Ascending aorta (tissue), 2 donors: ENCODE measurements at regions not wholly inside any gene's neighbourhood (a gene's known extent, or its start where the extent isn't known, plus 50 kb on each side); places are given as distances from the start of the nearest gene placed in this dataset.

ENCODE experiments used
- DNase-seq, 2 donors: peaks; one replicate each; pipeline ENCODE4 v3.0.0-alpha.2; 2019; ENCODE audit warnings: low spot score in 2 of 2
- H3K27ac ChIP-seq, 2 donors: fragments of 200-600 bp; sonication (generic); one replicate each; pipeline ENCODE4 v1.5.1; 2016 to 2017; ENCODE audit warnings: mild to moderate bottlenecking in 1 of 2
- H3K27me3 ChIP-seq: fragments of 200-600 bp; sonication (generic); one replicate; pipeline ENCODE4 v1.5.1; 2017
- H3K36me3 ChIP-seq, 2 donors: fragments of 200-600 bp; sonication (generic); one replicate each; pipeline ENCODE4 v1.5.1; 2016
- H3K4me1 ChIP-seq, 2 donors: fragments of 200-600 bp; sonication (generic); one replicate each; pipeline ENCODE4 v1.5.1; 2016 to 2017; ENCODE audit warnings: mild to moderate bottlenecking in 1 of 2
- H3K4me3 ChIP-seq, 2 donors: fragments of 200-600 bp; sonication (generic); one replicate each; pipeline ENCODE4 v1.5.1; 2016 to 2017; ENCODE audit warnings: mild to moderate bottlenecking in 1 of 2
- H3K9me3 ChIP-seq, 2 donors: fragments of 200-600 bp; sonication (generic); one replicate each; pipeline ENCODE4 v1.5.1; 2016
- intact Hi-C: fragments of 100-400 bp; cut with DNase I; formaldehyde crosslinking; loops from one replicate; pipeline ENCODE4 v1.15.1; 2023
- TF ChIP-seq, protein P1 (sequence below), 3 experiments: fragments of 200-600 bp in 2 of 3; fragments of 450-650 bp in 1 of 3; sonication (generic) in 2 of 3; IDR thresholded peaks; one replicate each; pipeline ENCODE4 v1.5.1; 2016 to 2019; ENCODE audit warnings: antibody characterized with exemption in 3 of 3, mild to moderate bottlenecking in 1 of 3, moderate library complexity in 1 of 3

DNA sequence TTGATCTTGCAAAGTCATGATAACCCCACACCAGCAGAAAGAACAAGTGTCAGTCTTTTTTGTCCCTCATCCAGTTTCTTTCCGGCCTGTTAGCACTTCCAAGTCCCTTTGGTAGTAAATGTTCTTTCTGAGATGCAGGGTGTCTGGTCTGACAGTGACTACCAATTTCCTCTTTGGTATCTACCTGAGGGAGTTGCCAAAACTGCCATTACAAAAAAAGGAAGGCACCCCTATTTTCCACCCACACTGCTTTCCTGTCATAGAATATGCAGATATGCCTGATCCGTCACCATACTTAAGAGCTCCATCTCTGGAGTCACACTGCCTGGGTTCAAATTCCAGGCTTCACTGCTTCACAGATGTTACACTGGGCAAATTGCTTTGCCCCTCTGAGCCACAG, 72.4 kb downstream of the ZNF281 start:
- TF ChIP-seq, protein P1, sequence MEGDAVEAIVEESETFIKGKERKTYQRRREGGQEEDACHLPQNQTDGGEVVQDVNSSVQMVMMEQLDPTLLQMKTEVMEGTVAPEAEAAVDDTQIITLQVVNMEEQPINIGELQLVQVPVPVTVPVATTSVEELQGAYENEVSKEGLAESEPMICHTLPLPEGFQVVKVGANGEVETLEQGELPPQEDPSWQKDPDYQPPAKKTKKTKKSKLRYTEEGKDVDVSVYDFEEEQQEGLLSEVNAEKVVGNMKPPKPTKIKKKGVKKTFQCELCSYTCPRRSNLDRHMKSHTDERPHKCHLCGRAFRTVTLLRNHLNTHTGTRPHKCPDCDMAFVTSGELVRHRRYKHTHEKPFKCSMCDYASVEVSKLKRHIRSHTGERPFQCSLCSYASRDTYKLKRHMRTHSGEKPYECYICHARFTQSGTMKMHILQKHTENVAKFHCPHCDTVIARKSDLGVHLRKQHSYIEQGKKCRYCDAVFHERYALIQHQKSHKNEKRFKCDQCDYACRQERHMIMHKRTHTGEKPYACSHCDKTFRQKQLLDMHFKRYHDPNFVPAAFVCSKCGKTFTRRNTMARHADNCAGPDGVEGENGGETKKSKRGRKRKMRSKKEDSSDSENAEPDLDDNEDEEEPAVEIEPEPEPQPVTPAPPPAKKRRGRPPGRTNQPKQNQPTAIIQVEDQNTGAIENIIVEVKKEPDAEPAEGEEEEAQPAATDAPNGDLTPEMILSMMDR (IDR thresholded peaks at IDR 0.05): no peak
- Histone ChIP-seq H3K36me3 (no peaks in the 10 kb centered on the region), H3K4me3 (no peak overlapping the region), H3K4me1 (no peaks in the 10 kb centered on the region), H3K9me3 (no peaks in the 10 kb centered on the region), H3K27me3 (no peaks in the 10 kb centered on the region), H3K27ac (no peak overlapping the region)
- intact Hi-C loops: no loop called here
- DNase-seq: no peak

DNA sequence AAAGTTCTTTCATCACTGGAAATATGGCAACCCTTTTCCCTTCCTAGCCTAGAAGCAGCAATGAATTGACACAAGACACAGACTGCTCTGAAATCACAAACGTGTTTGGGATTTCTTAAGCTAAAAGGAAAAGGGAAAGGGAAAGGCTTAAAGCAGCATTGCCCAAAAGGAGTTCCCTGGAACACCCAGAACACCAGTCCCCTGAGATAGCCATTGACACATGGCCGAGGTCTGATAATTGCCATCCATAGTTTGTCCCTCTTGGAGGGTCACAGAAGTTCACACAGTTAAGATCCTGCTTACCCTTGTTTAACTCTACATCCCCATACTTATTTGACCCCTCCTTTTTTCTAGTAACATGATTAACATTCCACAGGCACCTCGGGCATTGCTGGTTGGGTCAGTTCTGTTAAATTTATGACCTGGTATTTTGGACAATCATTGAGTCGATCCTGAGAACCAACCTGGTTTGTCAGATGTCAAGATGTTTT, 72.9 kb downstream of the ZNF281 start:
- intact Hi-C loops: no loop called here
- Histone ChIP-seq H3K36me3 (no peaks in the 10 kb centered on the region), H3K4me3 (no peak overlapping the region), H3K27me3 (no peaks in the 10 kb centered on the region), H3K4me1 (no peaks in the 10 kb centered on the region), H3K27ac (no peak overlapping the region), H3K9me3 (no peaks in the 10 kb centered on the region)
- DNase-seq: no peak
- TF ChIP-seq, protein P1 (IDR thresholded peaks at IDR 0.05): no peak

DNA sequence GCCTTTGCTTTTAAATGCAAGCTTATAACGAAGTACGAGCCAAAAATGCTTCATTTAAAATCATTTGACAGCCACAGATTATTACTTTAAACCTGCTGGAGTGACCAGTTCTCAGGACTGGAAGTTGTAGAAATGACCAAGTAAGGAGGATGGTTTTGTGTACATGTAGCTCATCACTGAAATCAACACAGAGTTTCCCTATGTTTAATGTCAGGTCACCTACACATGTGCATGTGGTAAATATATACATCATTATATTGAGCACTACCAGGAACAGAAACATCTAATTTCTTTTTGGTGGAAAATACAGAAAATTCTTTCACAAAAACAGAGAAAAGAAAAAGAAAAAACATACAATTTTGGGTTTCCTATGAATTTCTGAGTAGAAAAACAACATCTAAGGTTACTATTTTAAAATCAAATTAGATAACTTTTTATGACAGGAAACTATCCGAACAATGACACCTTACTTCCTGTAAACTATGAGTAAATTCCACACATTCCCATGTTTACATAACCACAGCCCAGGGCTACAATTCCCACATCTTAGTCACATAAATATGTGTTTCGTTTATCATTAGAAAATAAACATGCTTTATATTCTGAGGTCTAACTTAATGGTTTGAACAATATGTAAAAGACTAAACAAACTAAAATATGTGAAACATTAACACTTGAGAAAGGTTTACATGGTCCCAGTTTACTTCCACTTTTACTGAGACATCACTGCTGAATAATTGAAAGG, 73.6 kb downstream of the ZNF281 start:
- DNase-seq: no peak
- no peak overlapping the region for H3K4me3 ChIP-seq
- intact Hi-C loops: no loop called here
- H3K9me3 ChIP-seq: no peaks in the 10 kb centered on the region
- H3K36me3 ChIP-seq: no peaks in the 10 kb centered on the region
- H3K27me3 ChIP-seq: no peaks in the 10 kb centered on the region
- no peaks in the 10 kb centered on the region for H3K4me1 ChIP-seq
- TF ChIP-seq, protein P1 (IDR thresholded peaks at IDR 0.05): no peak
- H3K27ac ChIP-seq: no peak overlapping the region

DNA sequence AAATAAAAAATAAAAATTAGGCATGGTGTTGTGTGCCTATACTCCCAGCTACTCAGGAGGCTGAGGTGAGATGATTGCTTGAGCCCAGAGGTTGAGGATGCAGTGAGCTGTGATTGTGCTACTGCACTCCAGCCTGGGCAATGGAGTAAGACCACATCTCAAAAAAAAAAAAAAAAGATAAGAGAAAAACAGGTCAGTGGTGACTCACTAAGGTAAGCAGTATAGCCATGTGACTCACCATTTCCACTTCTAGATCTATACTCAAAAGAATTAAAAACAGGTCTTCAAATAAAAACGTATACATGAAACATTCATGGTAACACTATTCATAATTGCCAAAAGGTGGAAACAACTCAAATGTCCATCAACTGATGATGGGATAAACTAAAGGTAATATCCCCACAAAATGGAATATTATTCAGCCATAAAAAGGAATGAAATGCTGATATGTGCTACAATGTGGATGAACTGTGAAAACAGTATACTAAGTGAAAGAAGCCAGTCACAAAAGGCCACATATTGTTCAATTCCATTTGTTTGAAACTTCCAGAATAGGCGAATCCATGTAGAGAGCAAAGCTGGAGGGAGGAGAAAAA, 75.1 kb downstream of the ZNF281 start:
- DNase-seq: no peak
- Histone ChIP-seq H3K4me3 (no peak overlapping the region), H3K27me3 (no peaks in the 10 kb centered on the region), H3K27ac (no peak overlapping the region), H3K4me1 (no peaks in the 10 kb centered on the region), H3K9me3 (no peaks in the 10 kb centered on the region), H3K36me3 (no peaks in the 10 kb centered on the region)
- intact Hi-C loops: no loop called here
- TF ChIP-seq, protein P1 (IDR thresholded peaks at IDR 0.05): no peak

DNA sequence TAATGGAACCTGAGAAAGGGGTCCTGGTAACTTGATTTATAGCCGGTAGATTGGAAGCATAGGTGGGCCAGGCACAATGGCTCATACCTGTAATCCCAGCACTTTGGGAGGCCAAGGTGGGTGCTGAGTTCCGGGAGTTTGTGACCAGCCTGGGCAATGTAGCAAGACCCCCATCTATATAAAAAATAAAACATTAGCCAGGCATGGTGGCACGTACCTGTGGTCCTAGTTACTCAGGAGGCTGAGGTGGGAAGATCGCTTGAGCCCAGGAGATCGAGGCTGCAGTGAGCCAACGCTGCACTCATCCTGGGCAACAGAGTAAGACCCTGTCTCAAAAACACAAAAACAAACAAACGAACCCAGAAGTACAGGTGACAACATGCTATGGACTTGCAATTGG, 76.5 kb downstream of the ZNF281 start:
- no peak overlapping the region for H3K27ac ChIP-seq
- intact Hi-C loops: no loop called here
- TF ChIP-seq, protein P1 (IDR thresholded peaks at IDR 0.05): no peak
- H3K9me3 ChIP-seq: no peaks in the 10 kb centered on the region
- H3K4me3 ChIP-seq: no peak overlapping the region
- DNase-seq: no peak
- H3K36me3 ChIP-seq: no peaks in the 10 kb centered on the region
- H3K4me1 ChIP-seq: no peaks in the 10 kb centered on the region
- H3K27me3 ChIP-seq: no peaks in the 10 kb centered on the region
